NT2/D1 (cell line): ENCODE measurements at regions not wholly inside any gene's neighbourhood (a gene's known extent, or its start where the extent isn't known, plus 50 kb on each side); places are given as distances from the start of the nearest gene placed in this dataset.

Experiments used
- SUZ12 ChIP-seq: IDR thresholded peaks from 2 replicates; pipeline ENCODE4 v1.6.1; 2011; ENCODE audit not compliant: insufficient read length, insufficient read depth; ENCODE audit errors: extremely low read depth
- YY1 ChIP-seq: IDR thresholded peaks from 2 replicates; pipeline ENCODE4 v1.6.1; 2011; ENCODE audit not compliant: insufficient read length, insufficient read depth
- ZNF274 ChIP-seq: IDR thresholded peaks from 2 replicates; pipeline ENCODE4 v1.6.1; 2011; ENCODE audit warnings: mild to moderate bottlenecking, low read depth, low read length

DNA sequence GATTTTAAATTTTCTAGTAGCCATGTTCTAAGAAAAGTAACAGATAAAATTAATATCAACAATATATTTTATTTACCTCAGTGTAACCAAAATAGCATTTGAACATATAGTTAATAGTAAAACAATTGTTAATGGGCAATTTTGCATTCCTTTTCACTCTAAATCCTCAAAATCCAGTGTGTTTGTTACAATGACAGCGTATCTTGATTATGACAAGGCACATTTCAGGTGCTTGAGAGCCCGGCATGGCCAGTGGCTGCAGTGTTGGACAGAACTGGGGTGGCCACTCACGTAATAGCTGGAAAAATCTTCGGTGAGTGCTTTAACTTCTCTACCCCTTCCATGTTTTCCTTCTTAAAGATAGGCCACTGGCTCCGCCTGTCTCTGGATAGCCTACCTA lies 248.0 kb upstream of the RREB1 start:
- TF ChIP-seq YY1 (no peak), ZNF274 (no peak), SUZ12 (no peak)
